Inflammatory macrophage treated with lipopolysaccharide for 4 hours (primary cell): ENCODE measurements at regions not wholly inside any gene's neighbourhood (a gene's known extent, or its start where the extent isn't known, plus 50 kb on each side); places are given as distances from the start of the nearest gene placed in this dataset.
"Not testable (repeated sequence)": the region's sequence is repeated elsewhere in the genome, so short reads cannot be mapped to it uniquely, and the experiment has no call there.

ENCODE experiments used
- DNase-seq: peaks from one replicate; pipeline ENCODE4 v3.0.0-alpha.2; 2020

DNA sequence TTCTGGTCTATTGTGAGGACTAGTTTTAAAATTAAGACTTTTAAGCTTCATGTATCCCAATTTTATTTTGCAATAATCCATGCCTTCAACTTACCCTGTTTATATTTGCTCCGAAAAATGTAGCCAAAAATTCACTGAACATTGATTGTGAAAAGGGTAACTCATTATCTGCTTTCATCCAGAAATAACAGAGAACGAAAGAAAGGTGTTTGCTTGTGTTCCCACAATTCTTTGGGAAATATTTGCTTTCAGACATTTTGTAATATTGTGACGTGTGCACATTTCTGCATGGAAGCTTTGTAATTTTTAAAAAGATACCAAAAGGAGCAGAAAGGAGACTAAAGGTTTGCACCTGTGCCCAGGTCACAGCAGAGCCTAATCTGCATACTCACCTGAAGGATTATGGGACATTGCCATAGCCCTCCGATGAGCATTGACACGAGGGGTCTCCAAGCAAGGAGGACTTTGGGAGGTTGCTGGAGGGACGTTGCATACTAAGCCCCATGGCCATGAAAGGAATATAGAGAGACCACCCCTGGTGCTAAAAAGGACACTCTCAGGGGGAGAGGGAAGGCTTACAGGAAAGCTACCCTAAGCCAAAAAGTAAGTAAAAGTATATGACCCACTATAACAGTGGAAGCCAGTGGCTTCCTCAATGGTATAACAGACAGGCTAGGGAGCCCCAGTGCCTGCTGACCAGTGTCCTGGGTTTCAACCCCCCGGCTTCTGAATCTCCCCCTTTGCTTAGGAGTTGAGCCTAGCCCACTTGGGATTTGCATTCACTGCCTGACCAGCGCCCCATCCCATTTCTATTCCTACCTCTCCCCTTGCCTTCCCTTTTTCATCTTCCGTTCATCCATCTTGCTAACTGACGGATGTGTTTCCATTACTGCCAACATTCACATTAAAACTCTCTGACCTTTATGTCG, 148.6 kb upstream of the ZC3H12A start:
- DNase-seq: no peak

DNA sequence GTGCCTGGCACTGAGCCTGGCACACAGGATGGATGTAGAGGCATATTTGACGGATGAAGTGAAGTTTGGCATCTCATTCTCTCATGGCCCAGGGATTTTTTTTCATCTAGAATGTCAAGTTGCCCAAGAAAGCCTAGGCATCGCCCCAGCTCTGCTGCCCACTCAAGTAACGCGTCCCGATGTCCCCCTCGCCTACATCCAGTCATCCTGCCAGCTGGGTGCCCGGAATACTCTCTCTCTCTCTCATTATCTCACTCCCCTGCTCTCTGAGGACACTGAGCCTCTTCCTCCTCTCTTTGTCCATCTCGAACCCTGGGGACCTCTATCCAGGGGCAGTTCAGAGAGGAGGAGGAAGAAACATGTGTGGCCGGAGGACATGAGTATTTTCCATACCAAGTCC, 142.3 kb upstream of the ZC3H12A start:
- DNase-seq: no peak

DNA sequence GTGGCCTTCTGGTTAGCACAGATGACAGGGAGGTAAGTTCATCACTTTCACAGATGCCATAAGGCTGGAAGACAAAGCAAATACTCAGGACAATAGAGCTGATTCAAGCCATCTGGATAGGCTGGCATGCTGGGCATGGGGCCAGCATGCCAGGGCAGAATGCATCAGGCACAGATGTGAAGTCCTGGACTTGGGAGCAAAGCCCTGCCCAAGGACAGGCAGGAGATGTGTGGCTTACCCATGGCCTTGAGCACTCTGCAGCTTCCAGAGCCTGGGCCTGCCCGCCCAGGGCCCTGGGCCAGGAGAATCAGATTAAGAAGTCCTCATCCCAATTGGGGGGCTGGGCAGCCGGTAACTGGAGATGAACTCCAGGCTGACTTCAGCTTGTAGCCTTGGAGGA, 135.7 kb upstream of the ZC3H12A start:
- DNase-seq: no peak

DNA sequence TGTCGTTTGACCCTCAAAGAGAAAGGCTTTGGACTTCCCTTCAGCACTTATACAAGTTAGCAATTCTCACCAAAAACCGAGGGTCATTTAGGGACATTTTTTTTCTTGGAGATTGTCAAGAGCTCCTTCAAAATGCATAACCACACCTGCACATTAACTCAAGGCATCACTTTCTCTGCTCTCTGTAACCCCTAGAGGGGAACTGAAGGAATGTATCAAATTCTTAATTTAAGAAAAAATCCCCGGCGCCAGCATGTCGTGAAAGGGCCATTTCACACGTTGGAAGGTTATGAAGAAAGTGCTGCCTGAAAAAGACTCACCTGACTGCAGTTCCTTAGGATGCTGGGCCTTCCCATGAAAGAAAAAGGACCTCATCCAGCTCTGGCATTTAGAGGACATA, 131.6 kb upstream of the ZC3H12A start:
- no peak for DNase-seq

DNA sequence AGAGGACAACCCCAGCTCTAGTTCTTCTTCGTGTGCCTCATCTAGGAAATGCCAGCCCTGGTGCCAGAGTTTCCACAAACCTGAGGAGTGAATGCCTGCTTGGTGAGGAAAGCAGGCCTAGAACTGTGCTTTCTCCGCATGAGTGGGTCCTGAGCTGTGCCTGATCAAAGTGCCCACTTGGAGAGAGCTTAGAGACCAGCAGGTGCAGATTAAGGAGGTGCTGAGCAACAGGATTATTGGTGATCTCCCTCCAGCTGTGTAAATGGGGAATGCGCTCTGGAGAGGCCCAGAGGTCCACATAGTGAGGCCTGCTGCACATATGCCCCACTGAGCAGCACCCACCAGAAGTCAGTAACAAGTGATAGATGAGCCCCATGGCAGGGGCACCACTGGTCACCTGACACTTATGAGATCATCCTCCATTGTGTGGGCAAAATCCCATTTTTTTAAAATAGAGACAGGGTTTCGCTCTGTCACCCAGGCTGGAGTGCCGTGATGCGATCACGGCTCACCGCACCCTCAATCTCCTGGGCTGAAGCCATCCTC, 127.2 kb upstream of the ZC3H12A start:
- DNase-seq: no peak

DNA sequence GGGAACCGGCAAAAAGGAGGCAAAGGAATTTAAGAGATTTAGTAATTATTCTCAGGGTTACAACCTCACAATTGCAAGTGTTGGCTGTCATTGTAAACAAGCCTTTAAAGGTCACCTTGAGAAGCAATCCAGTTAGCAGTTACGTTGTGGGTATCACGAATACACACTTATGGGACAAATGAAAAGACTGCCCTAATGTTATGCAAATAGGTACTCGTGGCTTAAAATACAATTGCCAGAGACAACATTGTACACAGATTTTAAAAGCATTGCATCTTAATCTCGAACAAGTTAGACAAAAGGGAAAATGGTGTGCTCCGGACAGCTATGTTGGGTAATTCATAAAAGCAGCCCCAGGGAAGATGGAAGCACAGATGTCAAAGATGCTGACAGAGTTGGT, 120.5 kb upstream of the ZC3H12A start:
- no peak for DNase-seq

DNA sequence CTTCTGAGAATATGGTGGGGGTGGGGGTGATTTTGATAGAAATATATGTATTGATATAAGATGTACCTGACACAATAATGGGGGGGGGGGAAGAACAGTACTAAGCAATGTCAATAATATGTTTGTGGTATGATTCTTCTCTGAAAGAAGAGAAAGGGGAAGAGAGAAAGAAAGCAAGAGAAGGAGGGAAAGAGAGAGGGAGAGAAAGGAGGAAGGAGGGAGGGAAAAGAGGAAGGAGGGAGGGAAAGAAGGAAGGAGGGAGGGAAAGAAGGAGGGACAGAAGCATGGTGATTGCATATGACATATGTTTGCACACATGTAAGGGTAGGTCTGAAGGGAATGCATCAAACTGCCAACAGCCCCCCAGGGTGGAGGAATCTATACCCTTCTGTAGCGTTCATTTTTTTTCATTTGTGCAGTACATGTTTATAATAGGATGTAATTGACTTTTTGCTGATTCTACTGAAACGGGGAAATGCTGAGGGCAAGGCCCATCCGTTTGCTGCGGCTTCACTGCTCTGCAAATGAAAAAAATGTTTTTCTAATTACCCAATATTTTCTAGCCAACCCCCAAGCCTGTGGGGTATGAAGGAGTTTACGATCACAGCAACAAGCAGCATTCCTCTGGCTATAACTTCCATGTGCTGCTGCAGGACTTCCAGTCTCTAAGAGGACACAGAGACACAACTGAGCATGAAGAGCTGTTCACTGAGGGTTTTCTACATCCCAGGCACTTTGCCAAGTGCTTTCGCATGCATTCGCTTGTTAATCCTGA, 119.3 kb upstream of the ZC3H12A start:
- no peak for DNase-seq

DNA sequence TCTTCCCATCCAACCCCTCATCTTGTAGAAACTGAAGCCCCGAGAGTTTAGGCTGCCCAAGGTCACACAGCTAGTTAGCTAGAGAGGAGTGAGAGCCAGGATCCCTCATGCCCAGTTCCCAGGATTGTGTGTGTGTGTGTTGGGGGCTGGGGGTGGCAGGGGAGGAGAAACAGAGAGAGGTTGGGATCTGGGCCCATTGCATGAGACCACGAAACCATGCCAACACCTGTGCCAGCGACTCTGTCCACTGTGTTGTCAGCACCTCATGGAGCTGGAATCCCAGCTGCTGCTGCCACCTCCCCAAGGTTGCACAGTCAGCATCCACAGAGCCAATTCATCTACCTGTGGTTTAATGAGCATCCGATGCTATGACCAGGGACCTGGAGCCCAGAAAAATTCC, 115.4 kb upstream of the ZC3H12A start:
- DNase-seq: no peak

DNA sequence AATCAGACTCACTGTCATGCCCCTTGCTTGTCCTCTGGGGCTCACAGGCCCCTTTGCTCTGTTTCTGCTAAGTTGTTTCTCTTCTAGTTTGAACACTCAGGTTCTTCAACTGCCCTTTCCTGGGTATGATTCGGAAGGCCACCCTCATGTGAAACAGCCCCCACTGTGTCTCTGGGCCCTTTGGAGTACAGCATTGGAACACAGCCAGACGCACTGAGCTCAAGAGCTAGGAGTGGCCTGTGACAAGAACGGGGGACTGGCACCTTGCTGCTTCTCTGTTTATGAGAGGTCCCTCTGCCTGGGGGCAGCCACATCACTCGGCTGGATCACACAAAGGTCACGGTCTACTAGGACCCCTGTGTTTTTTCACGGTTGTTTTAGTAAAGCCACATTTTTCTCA, 114.4 kb upstream of the ZC3H12A start:
- DNase-seq: no peak

DNA sequence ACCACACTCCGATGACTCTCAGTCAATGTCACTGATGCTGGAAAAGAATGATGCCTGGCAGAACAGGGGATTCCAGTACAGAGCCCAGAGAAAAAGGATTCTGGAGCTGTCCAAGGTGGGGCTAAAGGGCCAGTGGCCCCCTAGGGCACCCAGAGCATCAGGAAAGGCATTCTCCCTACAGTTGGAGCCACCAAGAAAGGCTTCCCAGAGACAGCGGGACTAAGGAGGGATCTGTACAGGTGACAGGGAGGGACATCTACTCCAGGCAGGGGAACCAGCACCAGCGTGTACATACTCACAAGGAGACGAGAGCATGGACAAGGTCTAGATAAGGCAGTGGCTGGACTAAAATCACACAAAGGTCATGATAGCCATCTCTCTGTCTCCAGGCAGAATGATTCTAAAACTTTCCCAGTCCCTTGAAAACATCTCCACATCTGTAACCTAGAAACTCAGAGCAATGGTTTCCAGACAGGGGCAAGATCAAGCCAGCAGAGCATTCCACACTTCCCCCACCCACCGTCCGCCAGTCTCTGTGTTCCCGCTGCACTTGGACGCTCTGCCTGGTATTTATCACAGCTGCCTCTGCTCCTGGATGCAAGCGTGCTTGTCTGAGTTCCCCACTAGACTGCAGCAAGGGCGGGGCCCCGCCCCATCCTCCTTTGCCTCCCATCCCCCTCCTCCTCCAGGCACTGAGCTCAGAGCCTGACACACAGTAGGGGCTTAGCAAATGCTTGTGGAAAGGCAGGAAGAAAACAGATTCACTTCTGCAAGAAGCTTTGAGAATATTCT, 111.6 kb upstream of the ZC3H12A start:
- DNase-seq: no peak

DNA sequence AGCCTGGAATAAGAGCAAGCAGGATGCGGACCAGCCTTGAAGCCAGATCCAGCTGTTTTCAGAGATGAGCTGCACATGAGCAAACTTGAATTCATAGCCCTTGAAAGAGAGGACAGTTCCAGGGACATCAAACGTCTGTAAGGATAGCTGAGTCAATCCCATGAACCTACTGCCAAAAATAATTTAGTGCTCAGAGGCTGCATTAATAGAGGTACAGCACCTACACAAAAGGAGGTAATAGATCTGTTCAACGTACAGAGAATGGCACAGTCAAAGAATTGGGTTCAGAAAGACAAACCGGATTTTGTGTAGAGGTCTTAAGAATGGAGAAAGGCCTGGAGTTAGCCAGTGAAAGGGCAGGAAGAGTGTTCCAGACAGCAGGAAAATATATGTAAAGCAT, 110.8 kb upstream of the ZC3H12A start:
- no peak for DNase-seq

DNA sequence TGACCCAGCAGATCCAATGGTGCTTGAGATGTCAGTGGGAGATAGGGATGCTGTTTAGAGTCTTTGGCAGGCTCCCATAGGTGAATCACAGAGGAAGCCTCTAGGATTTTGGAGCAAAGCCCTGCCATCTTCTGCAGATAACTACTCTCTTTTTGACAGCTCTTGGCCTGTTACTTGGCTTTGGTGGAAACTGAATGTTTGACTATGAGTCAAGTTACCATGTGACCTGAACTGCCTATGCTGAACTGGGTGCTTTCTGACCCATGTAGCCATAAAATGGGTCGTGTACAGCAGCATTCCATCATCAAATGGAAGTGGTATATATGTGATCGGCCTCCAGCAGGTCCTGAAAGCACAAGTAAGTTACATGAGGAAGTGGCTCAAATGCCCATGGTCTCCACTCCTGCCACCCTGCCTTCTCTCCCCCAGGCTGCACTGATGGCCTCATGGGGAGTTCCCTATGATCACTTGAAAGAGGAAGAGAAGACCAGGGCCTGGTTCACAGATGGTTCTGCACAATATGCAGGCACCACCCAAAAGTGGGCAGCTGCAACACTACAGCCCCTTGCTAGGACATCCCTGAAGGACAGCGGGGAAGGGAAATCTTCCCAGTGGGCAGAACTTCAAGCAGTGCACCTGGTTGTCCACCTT, 105.6 kb upstream of the ZC3H12A start:
- peak; percentile 45 for DNase-seq

DNA sequence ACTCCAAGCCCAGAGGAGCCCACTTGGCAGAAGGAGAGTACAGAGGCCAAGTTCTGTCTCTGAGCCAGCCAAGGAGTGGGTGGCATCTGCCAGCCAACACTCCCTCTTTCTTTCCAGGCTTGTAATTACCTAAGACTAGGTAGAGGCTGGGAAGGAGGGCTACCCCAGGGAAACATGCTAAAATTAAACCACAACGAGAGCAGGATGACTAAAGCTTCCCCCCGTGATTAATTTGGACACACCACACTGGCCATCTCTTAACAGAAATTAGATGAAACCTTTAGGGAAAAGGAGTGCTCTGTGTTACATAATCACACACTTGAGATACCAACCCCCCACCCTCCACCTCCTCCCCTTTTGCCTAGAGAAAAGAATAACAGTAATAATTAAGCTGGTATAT, 102.1 kb upstream of the ZC3H12A start:
- DNase-seq: no peak

DNA sequence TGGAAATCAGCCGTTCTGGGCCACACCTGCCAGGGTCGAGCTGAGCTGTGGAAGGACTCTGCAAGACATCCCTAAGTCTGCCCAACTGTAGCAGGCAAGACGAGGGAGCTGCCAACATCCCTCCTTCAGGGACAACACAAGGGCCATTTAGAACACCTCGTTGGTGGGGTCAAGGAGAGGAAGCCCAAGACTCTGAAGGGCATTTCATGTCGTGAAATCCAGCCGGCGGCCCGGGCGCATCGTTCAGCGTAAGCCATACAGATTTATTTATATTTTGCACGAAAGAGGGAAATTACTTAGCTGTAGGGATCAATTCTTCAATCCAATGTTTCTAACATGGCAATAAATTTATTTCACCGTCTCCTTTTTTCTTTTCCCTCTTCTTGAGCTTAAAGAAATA, 101.7 kb upstream of the ZC3H12A start:
- DNase-seq: no peak

DNA sequence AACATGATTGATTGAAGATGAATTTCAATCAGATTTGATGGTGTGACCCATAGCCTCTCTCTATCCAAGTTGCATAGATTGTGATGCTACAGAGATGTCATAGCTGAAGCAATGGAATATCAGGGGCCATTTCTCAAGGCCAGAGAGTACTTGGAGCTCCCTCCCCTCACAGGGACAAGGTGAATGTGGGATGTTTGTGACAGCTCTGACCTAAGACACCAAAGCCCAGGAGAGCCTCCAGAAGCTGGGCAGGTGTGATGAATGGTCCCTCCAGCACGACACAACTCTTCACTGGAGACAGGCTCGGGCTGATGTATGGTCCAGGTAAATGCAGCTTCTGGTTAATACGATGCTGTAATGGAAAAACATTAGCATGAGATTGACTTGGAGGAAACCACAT, 101.0 kb upstream of the ZC3H12A start:
- no peak for DNase-seq

DNA sequence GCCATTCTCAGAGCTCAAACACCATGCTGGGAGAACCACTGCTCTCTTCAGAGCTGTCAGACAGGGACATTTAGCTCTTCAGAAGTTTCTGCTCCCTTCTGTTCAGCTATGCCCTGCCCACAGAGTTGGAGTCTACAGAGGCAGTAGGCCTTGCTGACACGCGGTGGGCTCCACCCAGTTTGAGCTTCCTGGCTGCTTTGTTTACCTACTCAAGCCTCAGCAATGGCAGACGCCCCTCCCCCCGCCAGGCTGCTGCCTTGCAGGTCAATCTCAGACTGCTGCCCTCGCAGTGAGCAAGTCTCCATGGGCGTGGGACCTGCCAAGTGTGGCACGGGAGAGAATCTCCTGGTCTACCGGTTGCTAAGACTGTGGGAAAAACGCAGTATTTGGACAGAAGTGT, 93.8 kb upstream of the ZC3H12A start:
- DNase-seq: not testable (repeated sequence)

DNA sequence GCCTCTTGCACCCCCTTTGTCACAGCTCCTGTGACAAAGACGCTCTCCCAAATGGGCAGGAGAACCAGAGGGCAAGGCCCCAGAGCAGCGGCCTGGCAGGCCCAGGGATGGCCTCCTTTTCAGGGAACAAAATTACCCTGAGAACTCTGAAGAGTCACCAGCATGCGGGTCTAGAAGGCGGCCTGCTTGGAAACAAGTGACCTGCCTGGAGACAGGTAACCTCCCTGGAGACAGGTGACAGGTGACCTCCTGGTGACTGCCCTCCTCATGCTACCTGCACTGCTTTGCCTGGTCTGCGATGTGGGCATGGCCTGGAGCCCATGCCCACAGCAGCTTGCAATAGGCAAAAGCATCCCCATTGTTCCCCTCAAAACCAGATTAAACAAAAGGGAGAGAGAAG, 86.5 kb upstream of the ZC3H12A start:
- DNase-seq: no peak

DNA sequence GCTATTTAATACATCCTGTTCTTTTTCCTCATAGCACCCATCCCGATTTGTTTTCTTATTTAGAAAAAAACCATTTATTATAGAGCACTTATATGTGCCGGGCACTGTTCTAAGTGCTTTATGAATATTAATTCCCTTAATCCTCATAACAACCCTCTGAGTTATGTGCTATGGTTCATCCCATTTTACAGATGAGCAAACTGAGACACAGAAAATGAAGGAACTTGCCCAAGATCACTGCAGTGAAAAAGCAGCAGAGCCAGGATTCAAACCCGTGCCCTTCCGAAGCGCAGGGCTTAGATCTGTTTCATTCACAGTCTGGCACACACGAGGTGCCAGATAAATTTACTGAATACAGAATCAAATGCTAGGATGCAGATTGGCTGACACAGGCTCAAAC, 85.1 kb upstream of the ZC3H12A start:
- no peak for DNase-seq

DNA sequence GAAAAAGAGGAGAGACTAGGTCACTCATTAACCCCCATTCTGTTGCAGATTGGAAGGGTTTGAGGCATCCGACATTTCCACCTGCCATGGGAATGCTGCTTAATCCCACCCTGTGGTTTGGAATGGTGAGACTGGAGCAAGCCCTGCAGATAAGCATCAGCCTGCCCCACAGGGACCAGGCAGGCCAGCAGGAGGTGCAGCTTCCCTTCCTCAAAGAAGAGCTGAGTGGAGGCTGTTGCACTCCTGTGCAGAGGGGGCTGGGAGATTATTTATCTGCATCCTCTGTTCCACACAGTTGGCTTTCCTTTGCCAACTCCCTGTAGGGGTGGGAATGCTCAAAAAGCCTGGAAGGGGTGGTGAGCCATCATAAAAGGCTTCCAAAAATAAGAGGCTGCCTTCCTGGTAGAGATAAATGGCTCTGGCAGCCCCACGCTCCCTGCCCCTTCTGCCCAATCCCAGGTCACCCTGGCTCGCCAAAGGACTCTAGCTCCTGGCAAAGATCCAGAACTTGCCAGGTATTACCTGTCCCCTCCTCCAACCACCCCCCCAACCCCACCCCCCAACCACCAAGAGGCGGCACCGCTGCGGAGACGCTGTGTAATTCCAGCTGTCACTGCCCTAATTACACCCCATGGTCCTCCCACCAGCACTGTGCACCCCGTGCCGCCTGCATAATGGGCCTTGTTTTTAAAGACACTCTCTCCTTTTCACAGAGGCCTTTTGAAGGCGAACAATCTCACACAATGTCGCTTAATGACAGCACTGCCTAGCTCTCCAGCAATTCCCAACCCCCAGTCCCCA, 83.0 kb upstream of the ZC3H12A start:
- no peak for DNase-seq

DNA sequence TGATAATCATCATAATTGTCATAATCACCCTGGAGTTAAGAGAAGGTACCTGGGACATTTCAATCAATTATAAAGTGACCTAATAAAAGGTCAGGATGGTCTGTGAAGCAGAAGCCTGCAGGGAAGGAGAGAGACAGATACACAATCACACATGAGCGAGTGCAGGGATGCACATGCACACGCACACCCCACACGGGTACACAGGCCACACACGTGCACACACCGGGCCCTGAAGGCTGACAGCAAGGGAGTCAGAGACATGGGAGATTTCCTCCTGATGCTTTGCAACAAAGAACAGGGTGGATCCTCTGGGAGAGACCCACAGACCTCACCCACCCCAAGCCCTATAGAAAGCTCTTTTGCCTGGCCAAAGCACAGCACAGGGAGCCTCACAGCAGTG, 82.3 kb upstream of the ZC3H12A start:
- DNase-seq: no peak
